HG03565 (cell line): ENCODE measurements at regions not wholly inside any gene's neighbourhood (a gene's known extent, or its start where the extent isn't known, plus 50 kb on each side); places are given as distances from the start of the nearest gene placed in this dataset.
"Not testable (repeated sequence)": the region's sequence is repeated elsewhere in the genome, so short reads cannot be mapped to it uniquely, and the experiment has no call there.

Experiments used
- ATAC-seq: cut with Tn5 transposase; IDR thresholded peaks from one replicate; pipeline ENCODE4 v1.9.1; 2021; ENCODE audit warnings: mild to moderate bottlenecking, moderate library complexity; ENCODE audit not compliant: unreplicated experiment

DNA sequence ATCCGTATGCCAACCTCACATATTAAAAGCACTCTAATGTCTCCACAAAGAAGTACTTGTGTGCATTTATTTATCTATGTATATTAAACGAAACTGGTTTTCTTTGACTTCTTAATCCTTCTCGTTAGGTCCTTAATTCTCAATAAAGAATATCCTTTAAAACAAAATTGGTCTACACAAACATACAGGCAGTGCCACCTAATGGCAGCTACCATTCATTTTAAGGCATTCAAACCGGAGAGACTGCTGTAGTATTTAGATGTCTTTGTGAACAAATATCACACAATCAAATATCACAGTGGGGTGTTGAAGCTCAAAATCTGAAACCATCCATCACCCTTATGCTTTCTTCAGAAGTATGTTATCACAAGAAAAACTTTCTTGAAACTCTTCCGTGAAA is 96.6 kb upstream of the IRAK1BP1 start:
- no peak for ATAC-seq

DNA sequence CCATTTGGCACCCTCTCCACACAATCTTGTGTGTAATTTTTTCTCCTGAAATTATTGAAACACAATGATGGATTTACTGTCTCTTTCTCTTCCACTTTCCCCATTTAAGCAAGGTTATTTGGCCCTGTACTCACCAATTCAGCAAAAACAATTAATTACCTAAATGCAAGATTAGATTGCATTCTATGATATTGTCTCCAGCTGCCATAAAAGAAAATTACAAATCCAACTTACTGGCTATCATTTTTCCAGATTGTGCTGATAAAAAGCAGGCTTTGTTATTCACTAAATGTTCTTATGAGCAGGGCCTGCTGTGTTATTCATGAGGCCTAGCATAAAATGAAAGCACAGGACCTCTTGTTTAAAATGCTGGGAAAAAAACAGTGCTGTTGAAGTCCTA is 95.8 kb upstream of the IRAK1BP1 start:
- no peak for ATAC-seq

- no peak for ATAC-seq
These were observed 86.3 kb upstream of the IRAK1BP1 start for GRCh38 chr6:78781001-78781400.

DNA sequence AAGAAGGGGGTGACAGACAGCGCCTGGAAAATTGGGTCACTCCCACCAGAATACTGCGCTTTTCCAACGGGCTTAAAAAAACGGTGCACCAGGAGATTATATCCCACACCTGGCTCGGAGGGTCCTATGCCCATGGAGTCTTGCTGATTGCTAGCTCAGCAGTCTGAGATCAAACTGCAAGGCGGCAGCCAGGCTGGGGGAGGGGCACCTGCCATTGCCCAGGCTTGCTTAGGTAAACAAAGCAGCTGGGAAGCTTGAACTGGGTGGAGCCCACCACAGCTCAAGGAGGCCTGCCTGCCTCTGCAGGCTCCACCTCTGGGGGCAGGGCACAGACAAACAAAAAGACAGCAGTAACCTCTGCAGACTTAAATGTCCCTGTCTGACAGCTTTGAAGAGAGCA is 84.0 kb upstream of the IRAK1BP1 start:
- not testable (repeated sequence) for ATAC-seq

DNA sequence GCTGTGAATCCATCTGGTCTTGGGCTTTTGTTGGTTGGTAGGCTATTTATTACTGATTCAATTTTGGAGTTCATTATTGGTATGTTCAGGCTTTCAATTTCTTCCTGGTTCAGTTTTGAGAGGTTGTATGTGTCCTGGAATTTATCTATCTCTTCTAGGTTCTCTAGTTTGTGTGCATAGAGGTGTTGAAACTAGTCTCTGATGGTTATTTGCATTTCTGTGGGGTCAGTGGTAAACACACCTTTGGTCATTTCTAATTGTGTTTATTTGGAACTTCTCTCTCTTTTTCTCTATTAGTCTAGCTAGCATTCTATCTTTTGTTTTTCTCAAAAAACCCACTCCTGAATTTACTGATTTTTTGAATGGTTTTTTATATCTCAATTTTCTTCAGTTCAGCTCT is 70.1 kb upstream of the IRAK1BP1 start:
- no peak for ATAC-seq

- ATAC-seq, result no peak
These were observed 67.7 kb upstream of the IRAK1BP1 start for GRCh38 chr6:78799682-78800081.

- not testable (repeated sequence) for ATAC-seq
These were observed 60.6 kb upstream of the IRAK1BP1 start for GRCh38 chr6:78806792-78807191.

DNA sequence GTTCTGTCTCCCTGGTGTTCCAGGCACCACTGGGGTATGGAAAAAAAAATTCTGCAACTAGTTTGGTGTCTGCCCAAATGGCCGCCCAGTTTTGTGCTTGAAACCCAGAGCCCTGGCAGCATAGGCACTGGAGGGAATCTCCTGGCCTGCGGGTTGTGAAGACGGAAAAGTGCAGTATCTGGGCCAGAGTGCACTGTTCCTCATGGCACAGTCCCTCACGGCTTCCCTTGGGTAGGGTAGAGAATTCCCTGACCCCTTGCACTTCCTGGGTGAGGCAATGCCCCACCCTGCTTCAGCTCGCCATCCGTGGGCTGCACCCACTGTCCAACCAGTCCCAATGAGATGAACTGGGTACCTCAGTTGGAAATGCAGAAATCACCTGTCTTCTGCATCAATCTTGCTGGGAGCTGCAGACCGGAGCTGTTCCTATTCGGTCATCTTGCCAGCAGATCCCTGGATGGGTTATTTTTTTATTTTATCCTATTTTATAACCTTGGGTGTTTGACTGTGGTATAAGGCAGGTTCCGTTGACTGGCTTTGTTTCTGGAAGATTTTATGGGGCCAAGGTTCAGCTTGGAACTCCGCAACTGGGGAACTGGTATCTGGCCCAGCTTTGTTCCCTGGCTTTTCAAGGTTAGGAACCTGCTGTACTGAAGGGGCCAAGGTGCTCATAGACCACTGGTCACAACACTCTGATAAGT is 59.5 kb upstream of the IRAK1BP1 start:
- ATAC-seq, result not testable (repeated sequence)

GRCh38 chr6:78808356-78808891 is 58.9 kb upstream of the IRAK1BP1 start:
- no peak for ATAC-seq

DNA sequence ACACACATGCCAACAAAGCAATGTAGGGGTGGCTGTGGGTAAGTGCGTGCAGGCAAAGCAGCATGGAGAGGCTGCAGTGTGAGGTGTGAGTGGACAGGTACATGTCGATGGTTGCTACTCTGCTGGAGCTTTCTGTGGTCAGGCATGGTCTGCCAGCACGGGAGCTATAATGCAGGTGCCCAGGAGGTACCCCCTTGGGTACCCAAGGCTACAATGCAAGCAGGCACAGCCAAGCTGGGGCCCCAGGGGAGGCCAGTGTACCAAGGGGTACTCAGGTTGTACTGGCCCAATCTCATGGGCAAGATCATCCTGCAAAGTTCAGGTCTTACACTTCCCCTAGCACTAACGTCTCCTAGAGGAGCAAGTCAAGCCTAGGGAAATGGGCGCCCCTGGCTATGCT is 58.4 kb upstream of the IRAK1BP1 start:
- ATAC-seq, result no peak

DNA sequence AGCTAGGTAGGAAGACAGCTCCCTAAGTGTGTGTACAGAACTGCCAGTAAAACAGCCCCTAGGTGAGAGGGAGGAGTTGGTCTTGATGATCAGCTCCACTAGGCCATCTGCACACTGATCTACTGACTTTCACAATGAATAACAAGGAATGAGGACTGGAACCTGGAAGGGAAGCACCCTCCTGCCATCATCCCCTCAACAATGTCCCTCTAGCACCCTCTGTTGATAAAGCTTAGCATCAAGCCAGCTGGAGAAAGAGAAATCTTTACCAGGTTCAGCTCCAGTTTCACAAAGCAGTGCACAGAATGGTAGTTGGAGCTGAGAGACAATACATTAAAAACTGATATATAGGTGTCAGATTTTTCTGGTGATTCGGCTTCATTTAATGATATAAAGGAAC is 57.2 kb upstream of the IRAK1BP1 start:
- ATAC-seq, result peak; percentile 63

DNA sequence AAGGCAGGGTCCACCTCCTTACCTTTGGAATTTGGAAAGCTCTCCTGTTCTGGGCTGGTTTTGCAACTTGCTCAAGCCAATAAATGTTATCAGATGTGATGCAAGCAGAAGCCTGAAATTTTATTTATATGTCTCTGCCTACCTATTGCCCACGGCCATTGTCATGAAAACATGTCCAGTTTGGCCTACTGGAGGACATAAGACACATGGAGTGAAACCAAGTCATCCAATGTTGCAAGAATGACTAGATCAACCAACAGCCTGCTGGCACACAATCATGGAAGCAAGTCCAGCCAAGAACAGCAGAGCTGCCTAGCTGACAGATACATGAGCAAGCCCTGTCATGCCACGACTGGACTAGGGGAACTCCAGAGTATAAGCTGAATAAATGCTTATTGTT is 56.7 kb upstream of the IRAK1BP1 start:
- ATAC-seq, result no peak
